IMR-90 (cell line): ENCODE measurements at regions not wholly inside any gene's neighbourhood (a gene's known extent, or its start where the extent isn't known, plus 50 kb on each side); places are given as distances from the start of the nearest gene placed in this dataset.

ENCODE experiments used
- BHLHE40 ChIP-seq: fragments of 150-350 bp; IDR thresholded peaks from 2 replicates; pipeline ENCODE4 v1.6.1; 2016; ENCODE audit warnings: mild to moderate bottlenecking, low read depth, low read length
- CEBPB ChIP-seq: IDR thresholded peaks from 2 replicates; pipeline ENCODE4 v1.6.1; 2012; ENCODE audit warnings: low read depth, low read length, improper control_type of control experiment
- CHD1 ChIP-seq: IDR thresholded peaks from 2 replicates; pipeline ENCODE4 v1.6.1; 2012; ENCODE audit warnings: low read depth, low read length, improper control_type of control experiment
- FOS ChIP-seq: fragments of 150-350 bp; IDR thresholded peaks from 2 replicates; pipeline ENCODE4 v1.6.1; 2016; ENCODE audit warnings: low read depth, low read length
- MAFK ChIP-seq: IDR thresholded peaks from 2 replicates; pipeline ENCODE4 v1.6.1; 2012; ENCODE audit warnings: low read depth, low read length, improper control_type of control experiment
- MAZ ChIP-seq: IDR thresholded peaks from 2 replicates; pipeline ENCODE4 v1.6.1; 2012; ENCODE audit warnings: low read depth, mild to moderate bottlenecking, low read length, improper control_type of control experiment, moderate library complexity, borderline replicate concordance
- MXI1 ChIP-seq: IDR thresholded peaks from 2 replicates; pipeline ENCODE4 v1.6.1; 2012; ENCODE audit warnings: low read depth, mild to moderate bottlenecking, low read length, moderate library complexity, borderline replicate concordance
- NFE2L2 ChIP-seq: fragments of 150-350 bp; IDR thresholded peaks from 2 replicates; pipeline ENCODE4 v1.6.1; 2016; ENCODE audit warnings: low read depth, mild to moderate bottlenecking, low read length
- POLR2A ChIP-seq: IDR thresholded peaks from 2 replicates; pipeline ENCODE4 v1.6.1; 2012; ENCODE audit warnings: mild to moderate bottlenecking, low read depth, low read length
- RAD21 ChIP-seq: IDR thresholded peaks from 2 replicates; pipeline ENCODE4 v1.6.1; 2012; ENCODE audit warnings: low read length, improper control_type of control experiment
- RFX5 ChIP-seq: IDR thresholded peaks from 2 replicates; pipeline ENCODE4 v1.8.0; 2012; ENCODE audit warnings: low read depth, mild to moderate bottlenecking, low read length, moderate library complexity
- SMC3 ChIP-seq: fragments of 150-350 bp; IDR thresholded peaks from 2 replicates; pipeline ENCODE4 v1.6.1; 2016; ENCODE audit warnings: low read depth, mild to moderate bottlenecking, antibody characterized with exemption, low read length, moderate library complexity
- USF2 ChIP-seq: fragments of 150-350 bp; IDR thresholded peaks from 2 replicates; pipeline ENCODE4 v1.6.1; 2017; ENCODE audit warnings: mild to moderate bottlenecking, antibody characterized with exemption, low read length, low read depth
- TF ChIP-seq, protein P1 (sequence below): conservative IDR thresholded peaks from 2 replicates; pipeline ENCODE4 v1.5.1; 2012; ENCODE audit warnings: mild to moderate bottlenecking, low read depth, low read length, improper control_type of control experiment

GRCh38 chr3:145737952-145738351 is 423.0 kb downstream of the PLOD2 start:
- TF ChIP-seq, protein P1, sequence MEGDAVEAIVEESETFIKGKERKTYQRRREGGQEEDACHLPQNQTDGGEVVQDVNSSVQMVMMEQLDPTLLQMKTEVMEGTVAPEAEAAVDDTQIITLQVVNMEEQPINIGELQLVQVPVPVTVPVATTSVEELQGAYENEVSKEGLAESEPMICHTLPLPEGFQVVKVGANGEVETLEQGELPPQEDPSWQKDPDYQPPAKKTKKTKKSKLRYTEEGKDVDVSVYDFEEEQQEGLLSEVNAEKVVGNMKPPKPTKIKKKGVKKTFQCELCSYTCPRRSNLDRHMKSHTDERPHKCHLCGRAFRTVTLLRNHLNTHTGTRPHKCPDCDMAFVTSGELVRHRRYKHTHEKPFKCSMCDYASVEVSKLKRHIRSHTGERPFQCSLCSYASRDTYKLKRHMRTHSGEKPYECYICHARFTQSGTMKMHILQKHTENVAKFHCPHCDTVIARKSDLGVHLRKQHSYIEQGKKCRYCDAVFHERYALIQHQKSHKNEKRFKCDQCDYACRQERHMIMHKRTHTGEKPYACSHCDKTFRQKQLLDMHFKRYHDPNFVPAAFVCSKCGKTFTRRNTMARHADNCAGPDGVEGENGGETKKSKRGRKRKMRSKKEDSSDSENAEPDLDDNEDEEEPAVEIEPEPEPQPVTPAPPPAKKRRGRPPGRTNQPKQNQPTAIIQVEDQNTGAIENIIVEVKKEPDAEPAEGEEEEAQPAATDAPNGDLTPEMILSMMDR, result no peak
- TF ChIP-seq CEBPB (peak; percentile 53; the same call in 1 of the 2 replicates), RFX5 (no peak), POLR2A (no peak), FOS (no peak), SMC3 (no peak), CHD1 (no peak), MAFK (no peak), RAD21 (no peak), USF2 (no peak), MXI1 (no peak), NFE2L2 (no peak), BHLHE40 (no peak), MAZ (no peak)
